Osteocyte (in vitro differentiated cells): ENCODE measurements at regions not wholly inside any gene's neighbourhood (a gene's known extent, or its start where the extent isn't known, plus 50 kb on each side); places are given as distances from the start of the nearest gene placed in this dataset.

Experiments
- DNase-seq: peaks from one replicate; pipeline ENCODE4 v3.0.0; 2021; ENCODE audit warnings: mixed read lengths; ENCODE audit not compliant: unreplicated experiment; ENCODE audit errors: extremely low spot score
- H3K27ac Mint-ChIP-seq: one replicate; pipeline ENCODE4 v1.8.0; 2021; ENCODE audit warnings: mild to moderate bottlenecking, mixed read lengths; ENCODE audit not compliant: unreplicated experiment
- H3K27me3 Mint-ChIP-seq: one replicate; pipeline ENCODE4 v1.8.0; 2021; ENCODE audit warnings: mixed read lengths; ENCODE audit not compliant: unreplicated experiment
- H3K36me3 Mint-ChIP-seq: one replicate; pipeline ENCODE4 v1.8.0; 2021; ENCODE audit warnings: mixed read lengths; ENCODE audit not compliant: unreplicated experiment
- H3K4me1 Mint-ChIP-seq: one replicate; pipeline ENCODE4 v1.8.0; 2021; ENCODE audit warnings: mixed read lengths; ENCODE audit not compliant: unreplicated experiment
- H3K4me3 Mint-ChIP-seq: one replicate; pipeline ENCODE4 v1.8.0; 2021; ENCODE audit warnings: mild to moderate bottlenecking, moderate library complexity, mixed read lengths; ENCODE audit not compliant: unreplicated experiment
- H3K9me3 Mint-ChIP-seq: one replicate; pipeline ENCODE4 v1.8.0; 2021; ENCODE audit warnings: mixed read lengths; ENCODE audit not compliant: unreplicated experiment
- TF ChIP-seq, protein P1 (sequence below): fragments of 200-600 bp; sonication (generic); IDR thresholded peaks from 2 replicates; pipeline ENCODE4 v1.5.0; 2021; ENCODE audit warnings: antibody characterized with exemption, mild to moderate bottlenecking, moderate library complexity

DNA sequence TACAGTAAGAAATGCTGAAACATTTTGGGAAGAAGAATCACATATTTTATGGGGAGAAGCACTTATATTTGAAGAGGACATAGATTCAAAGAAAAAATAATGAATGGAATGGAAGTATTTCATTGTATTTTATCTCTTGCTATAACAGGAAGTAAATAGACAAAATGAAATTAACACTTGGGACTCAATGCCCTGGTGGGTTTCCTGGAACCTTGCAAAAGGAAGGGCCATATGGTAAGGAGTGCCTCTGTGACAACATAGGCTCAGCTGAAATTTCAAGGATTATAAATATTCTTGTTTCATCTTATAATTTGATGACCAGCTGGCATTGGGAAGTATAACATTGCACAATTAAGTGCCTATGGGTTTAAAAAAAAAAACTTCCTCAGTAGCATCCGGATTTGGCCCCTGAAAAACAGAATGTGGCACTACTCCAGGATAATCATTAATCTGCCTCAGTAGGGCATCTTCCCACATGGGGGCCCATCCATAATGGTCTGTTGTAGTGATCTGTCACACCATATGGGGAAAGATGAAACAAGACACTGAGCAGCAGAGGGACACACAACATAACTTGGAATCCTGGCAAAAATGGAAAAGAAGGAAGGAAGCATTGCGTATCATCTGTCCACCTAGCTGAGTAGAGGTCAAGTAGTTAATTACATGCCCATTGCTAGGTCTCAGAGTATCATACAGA lies 321.6 kb downstream of the NDFIP2 start:
- Mint-ChIP-seq H3K36me3 (no peaks in the 10 kb centered on the region), H3K9me3 (no peaks in the 10 kb centered on the region), H3K27ac (no peak overlapping the region), H3K4me3 (no peak overlapping the region), H3K4me1 (peaks cover 2% of the 10 kb centered on the region), H3K27me3 (no peaks in the 10 kb centered on the region)
- TF ChIP-seq, protein P1, sequence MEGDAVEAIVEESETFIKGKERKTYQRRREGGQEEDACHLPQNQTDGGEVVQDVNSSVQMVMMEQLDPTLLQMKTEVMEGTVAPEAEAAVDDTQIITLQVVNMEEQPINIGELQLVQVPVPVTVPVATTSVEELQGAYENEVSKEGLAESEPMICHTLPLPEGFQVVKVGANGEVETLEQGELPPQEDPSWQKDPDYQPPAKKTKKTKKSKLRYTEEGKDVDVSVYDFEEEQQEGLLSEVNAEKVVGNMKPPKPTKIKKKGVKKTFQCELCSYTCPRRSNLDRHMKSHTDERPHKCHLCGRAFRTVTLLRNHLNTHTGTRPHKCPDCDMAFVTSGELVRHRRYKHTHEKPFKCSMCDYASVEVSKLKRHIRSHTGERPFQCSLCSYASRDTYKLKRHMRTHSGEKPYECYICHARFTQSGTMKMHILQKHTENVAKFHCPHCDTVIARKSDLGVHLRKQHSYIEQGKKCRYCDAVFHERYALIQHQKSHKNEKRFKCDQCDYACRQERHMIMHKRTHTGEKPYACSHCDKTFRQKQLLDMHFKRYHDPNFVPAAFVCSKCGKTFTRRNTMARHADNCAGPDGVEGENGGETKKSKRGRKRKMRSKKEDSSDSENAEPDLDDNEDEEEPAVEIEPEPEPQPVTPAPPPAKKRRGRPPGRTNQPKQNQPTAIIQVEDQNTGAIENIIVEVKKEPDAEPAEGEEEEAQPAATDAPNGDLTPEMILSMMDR = no peak
- DNase-seq = no peak

DNA sequence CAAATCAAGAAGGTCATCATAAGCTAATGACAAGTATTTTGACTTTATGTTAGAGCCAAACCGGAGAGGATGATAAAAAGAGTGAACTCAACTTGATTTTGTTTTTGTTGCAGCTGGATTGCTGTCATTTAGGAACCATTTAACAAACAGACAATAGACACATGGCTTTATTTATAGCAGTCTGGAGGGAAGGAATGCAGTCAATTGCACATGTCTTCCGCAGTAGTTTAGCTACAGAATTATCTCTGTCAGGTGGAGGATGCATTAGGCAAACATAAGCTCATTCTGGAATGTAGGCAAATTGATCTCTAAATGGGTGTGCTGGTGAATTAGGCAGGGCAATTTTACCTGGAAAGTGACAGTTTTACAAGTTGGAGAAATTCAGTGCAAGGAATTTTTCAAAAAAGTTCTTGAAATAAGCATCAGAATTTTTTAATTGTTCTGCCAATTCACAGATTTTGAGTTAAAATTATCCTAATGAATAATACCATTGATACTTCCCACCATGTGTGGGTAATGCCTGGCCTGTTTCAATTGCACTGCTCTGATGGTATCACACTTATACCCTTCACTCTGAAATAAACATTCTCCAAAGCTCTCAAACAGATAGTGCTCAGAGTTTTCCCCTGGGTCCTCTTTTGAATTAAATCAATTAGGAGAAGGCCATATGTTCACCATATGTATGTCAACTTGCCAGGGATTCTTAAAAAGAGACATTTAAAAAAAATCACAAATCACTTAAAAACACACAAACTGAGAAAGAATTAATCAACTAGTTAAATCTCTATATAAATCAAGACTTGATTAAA lies 318.3 kb downstream of the NDFIP2 start:
- TF ChIP-seq, protein P1 = no peak
- no peak overlapping the region for H3K4me3 Mint-ChIP-seq
- no peaks in the 10 kb centered on the region for H3K9me3 Mint-ChIP-seq
- no peaks in the 10 kb centered on the region for H3K36me3 Mint-ChIP-seq
- no peaks in the 10 kb centered on the region for H3K27me3 Mint-ChIP-seq
- no peak overlapping the region for H3K27ac Mint-ChIP-seq
- no peak for DNase-seq
- H3K4me1 Mint-ChIP-seq = peaks cover 2% of the 10 kb centered on the region

GRCh38 chr13:79796136-79796535 lies 315.2 kb downstream of the NDFIP2 start:
- H3K36me3 Mint-ChIP-seq = peaks cover 2% of the 10 kb centered on the region
- no peak overlapping the region for H3K4me3 Mint-ChIP-seq
- no peak for DNase-seq
- no peak overlapping the region for H3K27ac Mint-ChIP-seq
- H3K9me3 Mint-ChIP-seq = no peaks in the 10 kb centered on the region
- H3K4me1 Mint-ChIP-seq = no peaks in the 10 kb centered on the region
- H3K27me3 Mint-ChIP-seq = no peaks in the 10 kb centered on the region
- TF ChIP-seq, protein P1 = no peak

DNA sequence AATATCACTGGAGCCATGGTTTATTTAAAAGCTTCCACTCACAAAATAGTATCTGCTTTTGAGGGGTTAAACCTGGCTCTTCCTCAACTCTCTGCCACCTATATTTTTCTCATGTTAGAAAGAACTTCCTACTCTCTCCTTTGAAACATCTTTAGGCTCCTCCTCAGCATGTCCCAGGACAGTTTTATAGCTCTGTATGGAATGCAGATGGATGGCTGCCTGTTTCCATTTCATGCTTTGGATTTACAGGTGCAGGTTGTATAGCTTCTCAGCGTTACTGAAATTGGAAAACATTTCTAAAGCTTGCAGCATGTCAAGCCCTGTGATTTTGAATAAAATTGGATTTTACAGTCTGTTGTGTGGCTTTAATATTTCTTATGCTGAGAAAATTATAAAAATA lies 314.0 kb downstream of the NDFIP2 start:
- TF ChIP-seq, protein P1 = no peak
- no peak overlapping the region for H3K4me3 Mint-ChIP-seq
- peaks cover under 1% of the 10 kb centered on the region for H3K9me3 Mint-ChIP-seq
- H3K27ac Mint-ChIP-seq = no peak overlapping the region
- H3K4me1 Mint-ChIP-seq = no peaks in the 10 kb centered on the region
- no peaks in the 10 kb centered on the region for H3K27me3 Mint-ChIP-seq
- H3K36me3 Mint-ChIP-seq = peaks cover 2% of the 10 kb centered on the region
- no peak for DNase-seq

GRCh38 chr13:79792716-79793115 lies 311.8 kb downstream of the NDFIP2 start:
- no peaks in the 10 kb centered on the region for H3K4me1 Mint-ChIP-seq
- no peak for DNase-seq
- TF ChIP-seq, protein P1 = no peak
- H3K9me3 Mint-ChIP-seq = peaks cover 9% of the 10 kb centered on the region
- no peak overlapping the region for H3K4me3 Mint-ChIP-seq
- H3K27me3 Mint-ChIP-seq = no peaks in the 10 kb centered on the region
- H3K27ac Mint-ChIP-seq = no peak overlapping the region
- H3K36me3 Mint-ChIP-seq = peaks cover 6% of the 10 kb centered on the region
